Nephron progenitor cell (in vitro differentiated cells): ENCODE measurements at regions not wholly inside any gene's neighbourhood (a gene's known extent, or its start where the extent isn't known, plus 50 kb on each side); places are given as distances from the start of the nearest gene placed in this dataset.

Source experiments
- DNase-seq: peaks from one replicate; pipeline ENCODE4 v3.0.0; 2021
- H3K27ac Mint-ChIP-seq: 2 replicates; pipeline ENCODE4 v1.8.0; 2021; ENCODE audit warnings: mild to moderate bottlenecking, moderate library complexity, mixed read lengths
- H3K27me3 Mint-ChIP-seq: 2 replicates; pipeline ENCODE4 v1.8.0; 2021; ENCODE audit warnings: mild to moderate bottlenecking, low read depth, mixed read lengths; ENCODE audit not compliant: poor library complexity
- H3K36me3 Mint-ChIP-seq: 2 replicates; pipeline ENCODE4 v1.8.0; 2021; ENCODE audit warnings: low read depth, mixed read lengths
- H3K4me1 Mint-ChIP-seq: 2 replicates; pipeline ENCODE4 v1.8.0; 2021; ENCODE audit warnings: mixed read lengths
- H3K4me3 Mint-ChIP-seq: 2 replicates; pipeline ENCODE4 v1.8.0; 2021; ENCODE audit warnings: mild to moderate bottlenecking, moderate library complexity, mixed read lengths
- H3K9me3 Mint-ChIP-seq: 2 replicates; pipeline ENCODE4 v1.8.0; 2021; ENCODE audit warnings: mild to moderate bottlenecking, moderate library complexity, mixed read lengths
- TF ChIP-seq, protein P1 (sequence below): fragments of 200-600 bp; sonication (generic); IDR thresholded peaks from 2 replicates; pipeline ENCODE4 v1.5.0; 2021; ENCODE audit warnings: antibody characterized with exemption

- Mint-ChIP-seq H3K4me1 (peaks cover 22% of the 10 kb centered on the region), H3K27ac (no peak overlapping the region), H3K9me3 (no peaks in the 10 kb centered on the region), H3K27me3 (peaks cover 3% of the 10 kb centered on the region), H3K4me3 (no peak overlapping the region), H3K36me3 (no peaks in the 10 kb centered on the region)
- TF ChIP-seq, protein P1, sequence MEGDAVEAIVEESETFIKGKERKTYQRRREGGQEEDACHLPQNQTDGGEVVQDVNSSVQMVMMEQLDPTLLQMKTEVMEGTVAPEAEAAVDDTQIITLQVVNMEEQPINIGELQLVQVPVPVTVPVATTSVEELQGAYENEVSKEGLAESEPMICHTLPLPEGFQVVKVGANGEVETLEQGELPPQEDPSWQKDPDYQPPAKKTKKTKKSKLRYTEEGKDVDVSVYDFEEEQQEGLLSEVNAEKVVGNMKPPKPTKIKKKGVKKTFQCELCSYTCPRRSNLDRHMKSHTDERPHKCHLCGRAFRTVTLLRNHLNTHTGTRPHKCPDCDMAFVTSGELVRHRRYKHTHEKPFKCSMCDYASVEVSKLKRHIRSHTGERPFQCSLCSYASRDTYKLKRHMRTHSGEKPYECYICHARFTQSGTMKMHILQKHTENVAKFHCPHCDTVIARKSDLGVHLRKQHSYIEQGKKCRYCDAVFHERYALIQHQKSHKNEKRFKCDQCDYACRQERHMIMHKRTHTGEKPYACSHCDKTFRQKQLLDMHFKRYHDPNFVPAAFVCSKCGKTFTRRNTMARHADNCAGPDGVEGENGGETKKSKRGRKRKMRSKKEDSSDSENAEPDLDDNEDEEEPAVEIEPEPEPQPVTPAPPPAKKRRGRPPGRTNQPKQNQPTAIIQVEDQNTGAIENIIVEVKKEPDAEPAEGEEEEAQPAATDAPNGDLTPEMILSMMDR = no peak
- no peak for DNase-seq
These were observed 215.3 kb upstream of the APCDD1 start for GRCh38 chr18:10239103-10239502.

GRCh38 chr18:10239991-10240634, 214.3 kb upstream of the APCDD1 start:
- peaks cover 3% of the 10 kb centered on the region for H3K27me3 Mint-ChIP-seq
- H3K4me3 Mint-ChIP-seq = no peak overlapping the region
- no peak for DNase-seq
- no peaks in the 10 kb centered on the region for H3K36me3 Mint-ChIP-seq
- no peak overlapping the region for H3K27ac Mint-ChIP-seq
- TF ChIP-seq, protein P1 = no peak
- H3K4me1 Mint-ChIP-seq = peaks cover 22% of the 10 kb centered on the region
- H3K9me3 Mint-ChIP-seq = no peaks in the 10 kb centered on the region

- no peaks in the 10 kb centered on the region for H3K36me3 Mint-ChIP-seq
- no peak overlapping the region for H3K4me3 Mint-ChIP-seq
- TF ChIP-seq, protein P1 = no peak
- H3K27ac Mint-ChIP-seq = no peak overlapping the region
- peaks cover 3% of the 10 kb centered on the region for H3K27me3 Mint-ChIP-seq
- no peak for DNase-seq
- H3K9me3 Mint-ChIP-seq = no peaks in the 10 kb centered on the region
- peaks cover 21% of the 10 kb centered on the region for H3K4me1 Mint-ChIP-seq
These were observed 213.5 kb upstream of the APCDD1 start for GRCh38 chr18:10240973-10241372.

DNA sequence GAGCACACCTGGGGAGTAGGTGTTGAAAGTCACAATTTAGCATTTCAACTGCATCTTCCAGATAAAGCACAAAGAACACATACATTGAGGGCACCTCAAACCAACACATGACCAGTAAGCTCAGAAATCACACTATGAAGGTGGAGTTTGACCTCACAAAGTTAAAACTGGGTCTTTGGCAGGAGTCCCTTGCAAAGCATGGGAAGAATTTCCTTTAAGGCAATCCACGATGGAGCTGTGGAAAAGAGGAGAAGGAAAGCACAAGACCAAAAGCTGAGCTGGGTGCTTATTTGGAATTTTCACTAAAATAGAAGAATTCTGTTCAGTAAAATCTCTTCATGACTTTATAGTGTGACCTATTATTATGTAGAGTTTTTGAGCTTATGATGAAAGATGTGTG, 212.9 kb upstream of the APCDD1 start:
- DNase-seq = no peak
- no peaks in the 10 kb centered on the region for H3K9me3 Mint-ChIP-seq
- peaks cover 23% of the 10 kb centered on the region for H3K4me1 Mint-ChIP-seq
- no peaks in the 10 kb centered on the region for H3K36me3 Mint-ChIP-seq
- peaks cover 3% of the 10 kb centered on the region for H3K27me3 Mint-ChIP-seq
- TF ChIP-seq, protein P1 = no peak
- no peak overlapping the region for H3K27ac Mint-ChIP-seq
- no peak overlapping the region for H3K4me3 Mint-ChIP-seq

DNA sequence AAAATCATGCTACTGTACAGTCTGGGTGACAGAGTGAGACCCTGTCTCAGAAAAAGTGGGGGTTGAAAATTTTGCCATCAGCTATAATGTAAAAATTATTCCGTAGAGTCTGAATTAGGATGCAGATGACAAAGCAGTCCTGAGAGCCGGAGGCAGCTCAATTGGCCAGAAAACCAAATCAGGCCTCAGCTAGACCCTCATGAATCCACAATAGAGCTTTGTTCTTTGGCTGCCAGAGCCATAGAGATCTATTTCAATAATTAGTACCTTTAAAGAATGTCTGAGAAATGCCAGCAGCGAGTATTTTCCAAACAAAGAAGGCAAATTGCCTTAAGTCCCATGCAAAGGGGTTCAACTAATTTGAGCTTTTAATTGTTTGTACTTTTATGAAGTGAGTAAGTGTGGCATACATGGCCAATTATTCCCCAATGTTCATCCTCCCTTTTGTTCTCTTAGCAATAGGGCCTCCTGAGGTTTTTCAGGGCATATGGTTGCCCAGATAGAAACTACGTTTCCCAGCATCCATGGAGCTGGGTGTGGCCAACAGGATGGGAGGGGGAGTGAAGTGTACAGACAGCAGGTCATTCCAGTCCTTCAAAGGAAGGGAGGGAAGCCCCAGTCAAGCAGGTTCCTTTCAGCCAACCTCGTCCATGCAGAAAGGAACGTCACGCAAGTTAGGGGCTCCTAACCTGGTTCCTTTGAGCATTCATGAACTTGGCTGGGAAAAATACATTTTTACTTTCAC, 211.3 kb upstream of the APCDD1 start:
- Mint-ChIP-seq H3K27me3 (peaks cover 2% of the 10 kb centered on the region), H3K9me3 (no peaks in the 10 kb centered on the region), H3K4me1 (peaks cover 38% of the 10 kb centered on the region), H3K36me3 (no peaks in the 10 kb centered on the region), H3K4me3 (no peak overlapping the region), H3K27ac (no peak overlapping the region)
- TF ChIP-seq, protein P1 = no peak
- no peak for DNase-seq

DNA sequence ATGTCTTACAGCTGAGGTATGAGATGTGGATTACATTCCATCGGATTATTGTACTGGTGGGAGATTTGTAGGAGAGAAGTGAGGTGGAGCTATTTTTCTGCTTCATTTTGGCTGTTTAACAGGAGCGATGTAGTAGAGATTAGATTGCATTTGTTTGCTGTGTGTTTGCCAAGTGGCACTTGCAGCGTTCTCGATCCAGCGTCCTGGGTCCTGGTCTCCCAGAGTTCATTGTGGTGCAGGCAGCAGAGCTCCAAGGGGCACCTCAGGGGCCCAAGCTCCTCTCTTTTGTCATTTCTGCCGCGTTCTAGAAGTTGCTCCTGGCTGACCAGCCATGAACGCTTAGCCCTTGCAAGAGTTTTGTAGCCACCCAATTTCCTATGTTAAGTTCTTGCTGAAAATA, 210.1 kb upstream of the APCDD1 start:
- Mint-ChIP-seq H3K27me3 (no peaks in the 10 kb centered on the region), H3K9me3 (no peaks in the 10 kb centered on the region), H3K4me1 (peaks cover 38% of the 10 kb centered on the region), H3K4me3 (no peak overlapping the region), H3K27ac (no peak overlapping the region), H3K36me3 (no peaks in the 10 kb centered on the region)
- TF ChIP-seq, protein P1 = no peak
- no peak for DNase-seq
